PC-3 (cell line): ENCODE measurements at regions not wholly inside any gene's neighbourhood (a gene's known extent, or its start where the extent isn't known, plus 50 kb on each side); places are given as distances from the start of the nearest gene placed in this dataset.

ENCODE experiments used
- CTCF ChIP-seq: fragments of 300-600 bp; sonication (generic); conservative IDR thresholded peaks from 2 replicates; pipeline ENCODE4 v1.5.1; 2017; ENCODE audit warnings: antibody characterized with exemption, low read depth, mild to moderate bottlenecking, low read length
- EZH2 ChIP-seq: fragments of 300-600 bp; sonication (generic); IDR thresholded peaks from one replicate; pipeline ENCODE4 v1.6.1; 2017; ENCODE audit warnings: antibody characterized with exemption, mild to moderate bottlenecking, low read length; ENCODE audit not compliant: unreplicated experiment

GRCh38 chr10:29184205-29185000, 104.5 kb upstream of the LYZL1 start:
- TF ChIP-seq EZH2 (no peak), CTCF (no peak)
